Uterus (tissue), 3 donors: ENCODE measurements at regions not wholly inside any gene's neighbourhood (a gene's known extent, or its start where the extent isn't known, plus 50 kb on each side); places are given as distances from the start of the nearest gene placed in this dataset.

Experiments used
- DNase-seq, 2 donors: peaks; one replicate each; pipeline ENCODE4 v3.0.0-alpha.2; 2019 to 2020
- H3K27ac ChIP-seq, 2 donors: fragments of 200-600 bp; sonication (generic); 1 replicate in 1 of 2; 2 replicates in 1 of 2; pipeline ENCODE4 v1.5.1; 2016 to 2018
- H3K27me3 ChIP-seq, 2 donors: fragments of 200-600 bp; sonication (generic); one replicate each; pipeline ENCODE4 v1.5.1; 2018 to 2019; ENCODE audit warnings: control low read depth in 1 of 2
- H3K36me3 ChIP-seq, 2 donors: fragments of 200-600 bp; sonication (generic); one replicate each; pipeline ENCODE4 v1.5.1; 2019; ENCODE audit warnings: control low read depth in 1 of 2
- H3K4me1 ChIP-seq, 2 donors: fragments of 200-600 bp; sonication (generic); one replicate each; pipeline ENCODE4 v1.5.1; 2018 to 2019; ENCODE audit warnings: control low read depth in 1 of 2
- H3K4me3 ChIP-seq, 2 donors: fragments of 200-600 bp; sonication (generic); 1 replicate in 1 of 2; 2 replicates in 1 of 2; pipeline ENCODE4 v1.5.1; 2018 to 2019; ENCODE audit warnings: mild to moderate bottlenecking in 1 of 2
- H3K9me3 ChIP-seq, 2 donors: fragments of 200-600 bp; sonication (generic); one replicate each; pipeline ENCODE4 v1.5.1; 2019; ENCODE audit warnings: control low read depth in 1 of 2
- CTCF ChIP-seq, 4 experiments: fragments of 200-600 bp in 2 of 4; fragments of 450-650 bp in 2 of 4; sonication (generic) in 2 of 4; IDR thresholded peaks; one replicate each; pipeline ENCODE4 v1.5.1; 2016 to 2019; ENCODE audit warnings: antibody characterized with exemption in 4 of 4, mild to moderate bottlenecking in 2 of 4, moderate library complexity in 1 of 4
- POLR2A ChIP-seq, 2 donors: fragments of 450-650 bp; IDR thresholded peaks; one replicate each; pipeline ENCODE4 v1.6.1; 2016; ENCODE audit warnings: antibody characterized with exemption in 2 of 2, mild to moderate bottlenecking in 1 of 2, moderate library complexity in 1 of 2
- intact Hi-C: fragments of 100-400 bp; cut with DNase I; formaldehyde crosslinking; loops from one replicate; pipeline ENCODE4 v1.15.1; 2023; ENCODE audit warnings: low total_unique reads
- donor health status: DM: yes; HTN: yes; CAD: no.

GRCh38 chr9:81080900-81081299, 608.4 kb downstream of the TLE1 start:
- H3K36me3 ChIP-seq: no peaks in the 10 kb centered on the region
- no peak overlapping the region for H3K4me3 ChIP-seq
- no peak for DNase-seq
- no peaks in the 10 kb centered on the region for H3K9me3 ChIP-seq
- intact Hi-C loops: no loop called here
- H3K27ac ChIP-seq: no peak overlapping the region
- no peaks in the 10 kb centered on the region for H3K27me3 ChIP-seq
- TF ChIP-seq CTCF (IDR thresholded peaks at IDR 0.05) (no peak), POLR2A (IDR thresholded peaks at IDR 0.05) (no peak)
- H3K4me1 ChIP-seq: no peaks in the 10 kb centered on the region

GRCh38 chr9:81080185-81080584, 609.2 kb downstream of the TLE1 start:
- Histone ChIP-seq H3K9me3 (no peaks in the 10 kb centered on the region), H3K27ac (no peak overlapping the region), H3K4me1 (no peaks in the 10 kb centered on the region), H3K4me3 (no peak overlapping the region), H3K36me3 (no peaks in the 10 kb centered on the region), H3K27me3 (no peaks in the 10 kb centered on the region)
- no peak for DNase-seq
- intact Hi-C loops: no loop called here
- TF ChIP-seq POLR2A (IDR thresholded peaks at IDR 0.05) (no peak), CTCF (IDR thresholded peaks at IDR 0.05) (no peak)

GRCh38 chr9:81079055-81079454, 610.3 kb downstream of the TLE1 start:
- no peak overlapping the region for H3K4me3 ChIP-seq
- no peak for DNase-seq
- no peaks in the 10 kb centered on the region for H3K27me3 ChIP-seq
- no peaks in the 10 kb centered on the region for H3K36me3 ChIP-seq
- H3K9me3 ChIP-seq: no peaks in the 10 kb centered on the region
- no peak overlapping the region for H3K27ac ChIP-seq
- intact Hi-C loops: no loop called here
- TF ChIP-seq CTCF (IDR thresholded peaks at IDR 0.05): no peak
- H3K4me1 ChIP-seq: no peaks in the 10 kb centered on the region

- H3K36me3 ChIP-seq: no peaks in the 10 kb centered on the region
- TF ChIP-seq CTCF (IDR thresholded peaks at IDR 0.05) (no peak), POLR2A (IDR thresholded peaks at IDR 0.05) (no peak)
- intact Hi-C loops: no loop called here
- no peak for DNase-seq
- H3K9me3 ChIP-seq: no peaks in the 10 kb centered on the region
- no peaks in the 10 kb centered on the region for H3K4me1 ChIP-seq
- H3K27ac ChIP-seq: no peak overlapping the region
- no peak overlapping the region for H3K4me3 ChIP-seq
- H3K27me3 ChIP-seq: no peaks in the 10 kb centered on the region
Observed at GRCh38 chr9:81078555-81078954, 610.8 kb downstream of the TLE1 start.

GRCh38 chr9:81077572-81077971, 611.8 kb downstream of the TLE1 start:
- Histone ChIP-seq H3K9me3 (no peaks in the 10 kb centered on the region), H3K27ac (no peak overlapping the region), H3K4me1 (no peaks in the 10 kb centered on the region), H3K36me3 (no peaks in the 10 kb centered on the region), H3K4me3 (no peak overlapping the region), H3K27me3 (no peaks in the 10 kb centered on the region)
- TF ChIP-seq POLR2A (IDR thresholded peaks at IDR 0.05) (no peak), CTCF (IDR thresholded peaks at IDR 0.05) (no peak)
- intact Hi-C loops: no loop called here
- no peak for DNase-seq
